ENCODE measurements at regions not wholly inside any gene's neighbourhood (a gene's known extent, or its start where the extent isn't known, plus 50 kb on each side); places are given as distances from the start of the nearest gene placed in this dataset.

GRCh38 chr6:156310701-156311100 is 466.5 kb upstream of the ARID1B start:
- no peak for DNase-seq (ENCODE audit: low read depth in 1 of 2, low spot score in 1 of 2)

- no peak for DNase-seq (ENCODE audit: low read depth in 1 of 2, low spot score in 1 of 2)
Measured at GRCh38 chr6:156309017-156309416, 468.2 kb upstream of the ARID1B start.

GRCh38 chr6:156308604-156309003 is 468.6 kb upstream of the ARID1B start:
- no peak for DNase-seq (ENCODE audit: low read depth in 1 of 2, low spot score in 1 of 2)

GRCh38 chr6:156306531-156306930 is 470.6 kb upstream of the ARID1B start:
- no peak for DNase-seq (ENCODE audit: low read depth in 1 of 2, low spot score in 1 of 2)

GRCh38 chr6:156283091-156283490 is 494.1 kb upstream of the ARID1B start:
- DNase-seq (ENCODE audit: low read depth in 1 of 2, low spot score in 1 of 2): no peak

- no peak for DNase-seq (ENCODE audit: low read depth in 1 of 2, low spot score in 1 of 2)
Measured at GRCh38 chr6:156282087-156282486, 495.1 kb upstream of the ARID1B start.

GRCh38 chr6:156281266-156281665 is 495.9 kb upstream of the ARID1B start:
- DNase-seq (ENCODE audit: low read depth in 1 of 2, low spot score in 1 of 2): no peak

GRCh38 chr6:156280065-156280464 is 497.1 kb upstream of the ARID1B start:
- no peak for DNase-seq (ENCODE audit: low read depth in 1 of 2, low spot score in 1 of 2)

- no peak for DNase-seq (ENCODE audit: low read depth in 1 of 2, low spot score in 1 of 2)
Measured at GRCh38 chr6:156279261-156279969, 497.8 kb upstream of the ARID1B start.

GRCh38 chr6:156273065-156273711 is 504.0 kb upstream of the ARID1B start:
- no peak for DNase-seq (ENCODE audit: low read depth in 1 of 2, low spot score in 1 of 2)

GRCh38 chr6:156269751-156270369 is 507.3 kb upstream of the ARID1B start:
- no peak for DNase-seq (ENCODE audit: low read depth in 1 of 2, low spot score in 1 of 2)

GRCh38 chr6:156268849-156269248 is 508.3 kb upstream of the ARID1B start:
- no peak for DNase-seq (ENCODE audit: low read depth in 1 of 2, low spot score in 1 of 2)

- DNase-seq (ENCODE audit: low read depth in 1 of 2, low spot score in 1 of 2): no peak
Measured at GRCh38 chr6:156262014-156262413, 515.2 kb upstream of the ARID1B start.

- no peak for DNase-seq (ENCODE audit: low read depth in 1 of 2, low spot score in 1 of 2)
Measured at GRCh38 chr6:156260815-156261214, 516.4 kb upstream of the ARID1B start.

GRCh38 chr6:156258981-156259380 is 518.2 kb upstream of the ARID1B start:
- DNase-seq (ENCODE audit: low read depth in 1 of 2, low spot score in 1 of 2): no peak

- DNase-seq (ENCODE audit: low read depth in 1 of 2, low spot score in 1 of 2): no peak
Measured at GRCh38 chr6:156256161-156256560, 521.0 kb upstream of the ARID1B start.

GRCh38 chr6:156254240-156254639 is 522.9 kb upstream of the ARID1B start:
- no peak for DNase-seq (ENCODE audit: low read depth in 1 of 2, low spot score in 1 of 2)

- no peak for DNase-seq (ENCODE audit: low read depth in 1 of 2, low spot score in 1 of 2)
Measured at GRCh38 chr6:156250593-156250992, 526.6 kb upstream of the ARID1B start.

- DNase-seq (ENCODE audit: low read depth in 1 of 2, low spot score in 1 of 2): no peak
Measured at GRCh38 chr6:156242206-156242605, 535.0 kb upstream of the ARID1B start.

- no peak for DNase-seq (ENCODE audit: low read depth in 1 of 2, low spot score in 1 of 2)
Measured at GRCh38 chr6:156231026-156231765, 546.0 kb upstream of the ARID1B start.

GRCh38 chr6:156219973-156220372 is 557.2 kb upstream of the ARID1B start:
- DNase-seq (ENCODE audit: low read depth in 1 of 2, low spot score in 1 of 2): no peak

GRCh38 chr6:156205678-156206077 is 571.5 kb upstream of the ARID1B start:
- no peak for DNase-seq (ENCODE audit: low read depth in 1 of 2, low spot score in 1 of 2)
